HL-60 (cell line): ENCODE measurements at regions not wholly inside any gene's neighbourhood (a gene's known extent, or its start where the extent isn't known, plus 50 kb on each side); places are given as distances from the start of the nearest gene placed in this dataset.

Experiments
- DNase-seq, 2 experiments: peaks; one replicate each; pipeline ENCODE4 v3.0.0-alpha.2; 2010 to 2020; ENCODE audit warnings: low read depth in 1 of 2, low spot score in 1 of 2
- H3K27ac ChIP-seq: fragments of 250-450 bp; sonication (Bioruptor Pico); replicated peaks from 2 replicates; pipeline ENCODE4 v1.5.1; 2020; ENCODE audit warnings: mild to moderate bottlenecking, moderate library complexity
- H3K27me3 ChIP-seq: fragments of 250-450 bp; sonication (Bioruptor Pico); 2 replicates; pipeline ENCODE4 v1.5.1; 2021; ENCODE audit warnings: mild to moderate bottlenecking, moderate library complexity; ENCODE audit not compliant: insufficient read depth, poor library complexity, severe bottlenecking
- H3K4me3 ChIP-seq: replicated peaks from 2 replicates; pipeline ENCODE4 v1.5.1; 2011; ENCODE audit warnings: mild to moderate bottlenecking, control low read depth, low read length; ENCODE audit not compliant: insufficient read depth
- CTCF ChIP-seq: IDR thresholded peaks from one replicate; pipeline ENCODE4 v1.5.1; 2011; ENCODE audit warnings: low read length, control low read depth, inconsistent platforms; ENCODE audit not compliant: insufficient read depth
- GABPA ChIP-seq: IDR thresholded peaks from 2 replicates; pipeline ENCODE4 v1.6.1; 2012; ENCODE audit warnings: low read depth
- POLR2AphosphoS5 ChIP-seq: IDR thresholded peaks from 2 replicates; pipeline ENCODE4 v1.6.1; 2012; ENCODE audit warnings: low read depth
- SPI1 ChIP-seq: IDR thresholded peaks from 2 replicates; pipeline ENCODE4 v1.6.1; 2012; ENCODE audit warnings: low read depth, mild to moderate bottlenecking, borderline replicate concordance
- TF ChIP-seq, protein P1 (sequence below): IDR thresholded peaks from 2 replicates; pipeline ENCODE4 v1.6.1; 2012; ENCODE audit warnings: low read depth; ENCODE audit not compliant: insufficient replicate concordance

- TF ChIP-seq SPI1 (no peak), CTCF (no peak), POLR2AphosphoS5 (no peak), GABPA (no peak)
- TF ChIP-seq, protein P1, sequence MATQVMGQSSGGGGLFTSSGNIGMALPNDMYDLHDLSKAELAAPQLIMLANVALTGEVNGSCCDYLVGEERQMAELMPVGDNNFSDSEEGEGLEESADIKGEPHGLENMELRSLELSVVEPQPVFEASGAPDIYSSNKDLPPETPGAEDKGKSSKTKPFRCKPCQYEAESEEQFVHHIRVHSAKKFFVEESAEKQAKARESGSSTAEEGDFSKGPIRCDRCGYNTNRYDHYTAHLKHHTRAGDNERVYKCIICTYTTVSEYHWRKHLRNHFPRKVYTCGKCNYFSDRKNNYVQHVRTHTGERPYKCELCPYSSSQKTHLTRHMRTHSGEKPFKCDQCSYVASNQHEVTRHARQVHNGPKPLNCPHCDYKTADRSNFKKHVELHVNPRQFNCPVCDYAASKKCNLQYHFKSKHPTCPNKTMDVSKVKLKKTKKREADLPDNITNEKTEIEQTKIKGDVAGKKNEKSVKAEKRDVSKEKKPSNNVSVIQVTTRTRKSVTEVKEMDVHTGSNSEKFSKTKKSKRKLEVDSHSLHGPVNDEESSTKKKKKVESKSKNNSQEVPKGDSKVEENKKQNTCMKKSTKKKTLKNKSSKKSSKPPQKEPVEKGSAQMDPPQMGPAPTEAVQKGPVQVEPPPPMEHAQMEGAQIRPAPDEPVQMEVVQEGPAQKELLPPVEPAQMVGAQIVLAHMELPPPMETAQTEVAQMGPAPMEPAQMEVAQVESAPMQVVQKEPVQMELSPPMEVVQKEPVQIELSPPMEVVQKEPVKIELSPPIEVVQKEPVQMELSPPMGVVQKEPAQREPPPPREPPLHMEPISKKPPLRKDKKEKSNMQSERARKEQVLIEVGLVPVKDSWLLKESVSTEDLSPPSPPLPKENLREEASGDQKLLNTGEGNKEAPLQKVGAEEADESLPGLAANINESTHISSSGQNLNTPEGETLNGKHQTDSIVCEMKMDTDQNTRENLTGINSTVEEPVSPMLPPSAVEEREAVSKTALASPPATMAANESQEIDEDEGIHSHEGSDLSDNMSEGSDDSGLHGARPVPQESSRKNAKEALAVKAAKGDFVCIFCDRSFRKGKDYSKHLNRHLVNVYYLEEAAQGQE, result no peak
- no peak for DNase-seq
- no peak overlapping the region for H3K4me3 ChIP-seq
- H3K27me3 ChIP-seq, result no peaks in the 10 kb centered on the region
- no peak overlapping the region for H3K27ac ChIP-seq
Measured at GRCh38 chr10:60718886-60719285, 59.4 kb upstream of the CDK1 start.

DNA sequence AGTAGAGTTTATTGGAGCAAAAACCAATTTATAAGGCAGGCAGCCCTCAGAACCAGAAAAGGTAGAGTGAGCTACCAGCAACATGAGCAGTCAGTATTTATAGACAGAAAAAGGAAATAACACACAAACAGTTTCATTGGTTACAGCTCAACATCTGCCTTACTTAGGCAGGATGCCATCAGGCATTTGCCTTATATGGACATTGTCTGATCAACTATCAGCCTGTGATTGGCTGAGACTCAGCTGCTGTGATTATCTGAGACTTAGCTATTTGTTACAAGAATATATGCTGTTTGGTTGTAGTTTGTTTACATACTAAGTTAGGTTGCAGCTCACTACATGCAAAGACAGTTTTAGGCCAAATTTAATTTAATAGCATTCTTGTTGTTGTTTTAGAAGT is 60.4 kb upstream of the CDK1 start:
- no peak overlapping the region for H3K27ac ChIP-seq
- TF ChIP-seq, protein P1, result no peak
- no peak for TF ChIP-seq POLR2AphosphoS5
- TF ChIP-seq GABPA, result no peak
- TF ChIP-seq CTCF, result no peak
- no peak for TF ChIP-seq SPI1
- no peak for DNase-seq

GRCh38 chr10:60714233-60714632 is 64.0 kb upstream of the CDK1 start:
- Histone ChIP-seq H3K27me3 (no peaks in the 10 kb centered on the region), H3K27ac (no peak overlapping the region), H3K4me3 (no peak overlapping the region)
- DNase-seq, result no peak
- TF ChIP-seq CTCF (no peak), POLR2AphosphoS5 (no peak), SPI1 (no peak), GABPA (no peak)
- TF ChIP-seq, protein P1, result no peak

More for the DNA sequence above, 60.4 kb upstream of the CDK1 start:
- H3K27me3 ChIP-seq, result no peaks in the 10 kb centered on the region
- H3K4me3 ChIP-seq, result no peak overlapping the region
